Dermis blood vessel endothelial cell (primary cell): ENCODE measurements at regions not wholly inside any gene's neighbourhood (a gene's known extent, or its start where the extent isn't known, plus 50 kb on each side); places are given as distances from the start of the nearest gene placed in this dataset.
A peak's percentile ranks its signal among the peaks of the same experiment; 100 is the strongest.
"Not testable (repeated sequence)": the region's sequence is repeated elsewhere in the genome, so short reads cannot be mapped to it uniquely, and the experiment has no call there.

ENCODE experiments used
- DNase-seq: peaks from one replicate; pipeline ENCODE4 v3.0.0; 2010

DNA sequence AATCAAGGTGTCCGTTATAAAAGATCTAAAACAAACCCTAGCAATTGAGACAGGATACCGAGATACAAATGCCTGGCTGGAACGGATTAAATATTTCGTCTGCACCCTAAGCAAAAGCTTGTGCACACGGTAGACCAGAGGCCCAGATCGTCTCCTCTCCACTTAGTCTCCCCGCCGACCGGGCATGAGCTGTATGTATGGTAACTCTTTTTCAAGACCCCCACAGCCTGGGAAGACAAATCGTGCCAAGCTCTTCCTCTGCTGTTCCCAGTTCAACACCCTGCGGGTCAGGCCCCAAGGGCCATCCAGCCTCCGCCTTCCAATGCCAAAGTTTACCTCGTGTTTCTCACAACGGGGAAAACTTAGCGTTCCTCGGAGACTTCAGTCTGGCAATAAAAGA is 285.7 kb upstream of the GALNT17 start:
- no peak for DNase-seq

DNA sequence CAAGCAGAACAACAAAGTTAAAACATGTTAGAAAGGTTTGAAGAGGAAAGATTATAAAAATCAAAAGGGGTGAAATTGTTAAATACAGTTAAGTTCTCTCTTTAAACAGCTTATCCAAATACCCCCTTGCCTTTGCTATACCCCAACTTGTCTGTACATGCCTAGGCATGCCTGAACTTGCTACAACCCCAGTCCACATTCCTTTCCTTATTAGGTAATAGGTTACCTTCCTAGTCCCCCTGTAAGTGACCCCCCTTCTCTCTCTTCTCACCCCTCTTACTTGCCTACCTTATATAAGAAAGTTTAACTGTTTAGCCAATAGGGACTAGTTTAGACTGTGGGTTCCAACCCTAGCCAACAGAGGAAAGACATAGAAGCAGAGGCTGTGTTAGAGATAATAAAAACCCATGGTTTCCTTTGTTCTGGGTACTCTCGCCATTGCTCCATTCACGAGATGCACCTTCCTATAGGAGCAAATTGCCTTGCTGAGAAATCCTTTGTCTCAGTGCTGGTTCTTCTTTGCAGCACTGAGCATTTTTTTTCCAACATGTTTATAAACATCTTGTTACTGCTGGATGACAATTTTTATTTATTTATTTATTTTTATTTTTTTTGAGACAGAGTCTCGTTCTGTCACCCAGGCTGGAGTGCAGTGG is 282.2 kb upstream of the GALNT17 start:
- no peak for DNase-seq

GRCh38 chr7:70855373-70855772 is 276.6 kb upstream of the GALNT17 start:
- no peak for DNase-seq

DNA sequence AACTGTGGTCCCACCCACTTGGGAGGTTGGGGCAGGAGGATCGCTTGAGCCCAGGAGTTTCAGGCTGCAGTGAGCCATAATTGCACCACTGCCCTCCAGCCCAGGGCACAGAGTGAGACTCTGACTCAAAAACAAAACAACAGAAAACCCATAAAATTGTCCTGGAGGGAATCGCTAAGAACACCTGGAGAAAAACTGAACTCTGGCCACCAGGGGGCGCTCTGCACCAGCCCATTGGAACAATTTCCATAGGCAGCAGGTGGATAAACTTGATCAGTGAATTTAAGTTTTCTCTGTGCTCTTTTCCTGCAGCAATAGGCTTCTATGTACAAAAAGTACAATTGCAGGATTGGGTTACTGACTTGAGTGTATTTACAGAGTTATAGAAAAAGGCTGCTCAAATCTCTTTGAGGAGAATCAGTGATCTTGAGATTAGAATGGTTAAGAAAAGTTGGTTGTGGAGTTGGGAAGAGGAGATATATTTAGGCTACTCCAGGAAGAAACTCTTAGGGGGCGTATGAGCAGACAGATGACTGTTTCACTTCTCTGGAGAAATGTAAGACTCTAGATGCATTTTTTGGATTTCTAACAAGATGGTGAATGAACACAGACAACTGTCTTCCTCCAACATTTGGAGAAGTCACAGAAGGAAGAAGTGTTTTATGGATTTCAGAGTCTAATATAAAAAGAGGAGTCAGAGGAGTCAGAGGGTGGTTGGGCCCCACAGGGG is 274.9 kb upstream of the GALNT17 start:
- DNase-seq = peak; percentile 63

GRCh38 chr7:70857793-70858545 is 274.0 kb upstream of the GALNT17 start:
- DNase-seq = no peak

DNA sequence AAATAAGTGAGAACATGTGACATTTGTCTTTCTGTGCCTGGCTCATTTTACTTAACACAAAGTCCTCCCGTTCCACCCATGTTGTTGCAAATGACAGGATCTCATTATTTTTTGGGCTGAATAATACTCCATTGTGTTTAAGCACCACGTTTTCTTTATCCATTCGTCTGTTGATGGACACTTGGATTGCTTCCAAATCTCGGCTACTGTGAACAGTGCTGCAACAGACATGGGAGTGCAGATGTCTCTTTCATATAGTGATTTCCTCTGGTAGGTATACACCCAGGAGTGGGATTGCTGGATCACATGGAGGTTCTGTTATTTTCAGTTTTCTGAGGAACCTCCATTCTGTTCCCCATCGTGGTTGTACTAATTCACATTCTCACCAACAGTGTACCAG is 264.4 kb upstream of the GALNT17 start:
- DNase-seq = no peak

GRCh38 chr7:70870349-70870748 is 261.6 kb upstream of the GALNT17 start:
- DNase-seq = no peak

- no peak for DNase-seq
Observed at GRCh38 chr7:70872188-70872587, 259.8 kb upstream of the GALNT17 start.

GRCh38 chr7:70881167-70881847 is 250.6 kb upstream of the GALNT17 start:
- DNase-seq = no peak

- no peak for DNase-seq
Observed at GRCh38 chr7:70883750-70884439, 248.0 kb upstream of the GALNT17 start.

DNA sequence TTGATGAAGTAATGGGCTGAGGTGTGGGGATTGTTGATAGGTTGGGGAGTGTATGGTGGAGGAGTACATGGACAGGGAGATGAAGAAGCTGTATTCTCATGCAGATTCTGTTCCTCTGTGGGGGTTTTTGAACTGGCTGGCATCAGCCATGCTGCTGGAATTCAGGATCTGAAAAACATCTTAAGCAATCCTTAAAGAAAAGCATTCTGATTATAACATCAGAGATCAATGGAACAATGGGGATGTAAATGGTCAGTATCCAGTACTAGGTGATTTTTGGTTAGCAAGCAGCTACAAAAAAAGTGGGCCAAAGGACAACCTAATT is 247.5 kb upstream of the GALNT17 start:
- no peak for DNase-seq

GRCh38 chr7:70884809-70885208 is 247.1 kb upstream of the GALNT17 start:
- no peak for DNase-seq

DNA sequence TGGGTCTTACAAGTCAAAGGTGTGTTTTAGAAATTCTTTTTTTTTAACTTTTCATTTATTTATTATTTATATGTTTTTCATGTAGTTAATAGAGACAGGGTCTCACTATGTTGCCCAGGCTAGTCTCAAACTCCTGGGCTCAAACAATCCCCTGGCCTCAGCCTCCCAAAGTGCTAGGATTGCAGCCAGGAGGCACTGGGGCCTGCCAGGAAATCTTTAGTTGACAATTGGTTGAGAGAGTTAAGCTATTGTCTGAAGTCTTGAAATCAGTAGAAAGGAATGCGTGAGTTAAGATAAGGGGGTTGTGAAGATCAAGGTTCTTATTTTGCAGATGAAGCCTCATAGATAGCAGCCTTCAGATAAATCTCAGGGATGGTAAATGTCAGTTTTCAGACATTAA is 245.4 kb upstream of the GALNT17 start:
- DNase-seq = no peak

GRCh38 chr7:70887186-70887585 is 244.8 kb upstream of the GALNT17 start:
- DNase-seq = no peak

GRCh38 chr7:70890147-70890969 is 241.6 kb upstream of the GALNT17 start:
- no peak for DNase-seq

GRCh38 chr7:70893422-70893821 is 238.5 kb upstream of the GALNT17 start:
- no peak for DNase-seq

DNA sequence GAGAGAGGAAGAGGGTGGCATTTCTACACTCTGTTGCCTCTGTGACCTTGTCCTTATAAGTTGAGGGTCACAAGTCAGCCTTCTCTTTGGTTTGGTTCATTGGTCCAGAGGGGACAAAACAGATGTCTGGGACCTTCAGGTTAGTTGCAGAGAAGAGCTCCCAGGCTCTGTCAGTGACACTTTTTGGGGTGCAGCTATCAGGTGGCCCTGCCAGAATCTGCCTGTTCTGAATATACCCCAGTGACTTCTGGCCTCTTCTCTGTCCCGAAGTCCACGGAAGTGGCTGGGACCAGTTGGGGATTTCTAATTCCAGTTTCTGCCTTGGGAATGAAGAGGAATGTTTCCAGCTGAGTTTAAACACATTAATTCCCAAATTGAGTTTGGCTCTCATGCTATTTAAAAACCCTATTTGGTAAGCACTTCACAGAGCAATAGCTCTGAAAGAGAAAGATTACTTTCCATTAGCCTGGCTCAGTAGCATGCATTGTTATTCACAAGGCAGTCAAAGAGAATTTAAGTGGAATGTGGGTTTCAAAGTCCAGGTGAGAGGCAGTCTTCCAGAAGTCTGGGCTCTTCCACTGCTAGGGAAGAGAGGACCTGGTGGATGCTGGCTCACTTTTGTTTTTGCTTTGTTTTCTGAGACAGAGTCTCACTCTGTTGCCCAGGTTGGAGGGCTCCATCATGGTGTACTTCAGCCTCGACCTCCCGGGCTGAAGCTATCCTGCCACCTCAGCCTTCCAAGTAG is 237.8 kb upstream of the GALNT17 start:
- DNase-seq = no peak

GRCh38 chr7:70894799-70895198 is 237.1 kb upstream of the GALNT17 start:
- no peak for DNase-seq

DNA sequence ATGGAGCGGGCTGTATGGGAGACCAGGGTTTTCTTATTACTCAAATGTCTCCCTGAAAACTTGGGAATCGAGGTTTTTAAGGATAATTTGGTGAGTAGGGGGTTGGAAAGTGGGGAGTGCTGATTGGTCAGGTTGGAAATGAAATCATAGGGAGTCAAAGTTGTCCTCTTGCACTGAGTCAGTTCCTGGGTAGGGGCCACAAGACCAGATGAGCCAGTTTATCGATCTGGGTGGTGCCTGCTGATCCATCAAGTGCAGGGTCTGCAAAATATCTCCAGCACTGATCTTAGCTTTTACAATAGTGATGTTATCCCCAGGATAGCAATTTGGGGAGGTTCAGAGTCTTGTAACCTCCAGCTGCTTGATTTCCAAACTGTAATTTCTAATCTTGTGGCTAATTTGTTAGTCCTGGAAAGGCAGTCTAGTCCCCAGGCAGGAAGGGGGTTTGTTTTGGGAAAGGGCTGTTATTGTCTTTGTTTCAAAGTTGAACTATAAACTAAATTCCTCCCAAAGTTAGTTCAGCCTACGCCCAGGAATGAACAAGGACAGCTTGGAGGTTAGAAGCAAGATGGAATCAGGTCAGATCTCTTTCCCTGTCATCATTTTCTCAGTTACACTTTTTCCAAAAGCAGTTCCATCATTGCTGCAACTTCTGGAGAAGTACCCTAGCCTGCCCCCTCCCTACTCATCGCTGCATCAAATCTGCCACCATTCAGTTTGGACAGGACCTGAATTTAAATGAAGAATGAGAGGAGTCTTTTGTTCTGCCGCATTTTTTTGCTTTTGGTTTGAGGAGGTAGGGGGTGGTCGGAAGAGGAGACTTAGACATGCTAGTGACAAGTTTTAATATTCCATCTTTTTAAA is 236.4 kb upstream of the GALNT17 start:
- DNase-seq = not testable (repeated sequence)
